ENCODE measurements at regions not wholly inside any gene's neighbourhood (a gene's known extent, or its start where the extent isn't known, plus 50 kb on each side); places are given as distances from the start of the nearest gene placed in this dataset.
A peak's percentile ranks its signal among the peaks of the same experiment; 100 is the strongest.
"Not testable (repeated sequence)": the region's sequence is repeated elsewhere in the genome, so short reads cannot be mapped to it uniquely, and the experiment has no call there.

GRCh38 chr7:26988836-26989374 is 106.9 kb downstream of the HOXA1 start:
- no peaks in the 10 kb centered on the region for H3K27me3 ChIP-seq (ENCODE audit: low read depth)
- in situ Hi-C loops (cut with MboI; ENCODE audit: low sequenced_read_pairs), result no loop called here
- peaks cover 4% of the 10 kb centered on the region; the same call in 1 of the 2 replicates for H3K4me1 ChIP-seq
- no peaks in the 10 kb centered on the region for H3K36me3 ChIP-seq (replicated peaks)
- DNase-seq (ENCODE audit: low spot score in 2 of 2), result no peak
- H3K9me3 ChIP-seq, result no peaks in the 10 kb centered on the region
- H3K4me3 ChIP-seq, result no peak overlapping the region

GRCh38 chr7:26987338-26987737 is 108.5 kb downstream of the HOXA1 start:
- in situ Hi-C loops (cut with MboI; ENCODE audit: low sequenced_read_pairs), result no loop called here
- H3K36me3 ChIP-seq (replicated peaks), result no peaks in the 10 kb centered on the region

GRCh38 chr7:26978146-26978545 is 113.8 kb upstream of the SKAP2 start:
- no peak for DNase-seq (ENCODE audit: low spot score in 2 of 2)
- no peaks in the 10 kb centered on the region for H3K27me3 ChIP-seq (ENCODE audit: low read depth)
- in situ Hi-C loops (cut with MboI; ENCODE audit: low sequenced_read_pairs), result no loop called here
- no peaks in the 10 kb centered on the region for H3K4me1 ChIP-seq
- H3K36me3 ChIP-seq (replicated peaks), result no peaks in the 10 kb centered on the region
- H3K9me3 ChIP-seq, result no peaks in the 10 kb centered on the region
- no peak overlapping the region for H3K4me3 ChIP-seq

More at GRCh38 chr7:26987338-26987737, 108.5 kb downstream of the HOXA1 start:
- Histone ChIP-seq H3K9me3 (no peaks in the 10 kb centered on the region), H3K4me3 (no peak overlapping the region), H3K4me1 (peaks cover 4% of the 10 kb centered on the region; the same call in 1 of the 2 replicates), H3K27me3 (ENCODE audit: low read depth) (no peaks in the 10 kb centered on the region)
- DNase-seq (ENCODE audit: low spot score in 2 of 2), result no peak

- in situ Hi-C loops (cut with MboI; ENCODE audit: low sequenced_read_pairs), result no loop called here
Observed at GRCh38 chr7:26976840-26977239, 112.5 kb upstream of the SKAP2 start.

GRCh38 chr7:26971924-26972323 is 107.5 kb upstream of the SKAP2 start:
- H3K4me3 ChIP-seq; in situ Hi-C loops (cut with MboI; ENCODE audit: low sequenced_read_pairs): not testable (repeated sequence)

More at GRCh38 chr7:26976840-26977239, 112.5 kb upstream of the SKAP2 start:
- no peaks in the 10 kb centered on the region for H3K27me3 ChIP-seq (ENCODE audit: low read depth)
- no peaks in the 10 kb centered on the region for H3K9me3 ChIP-seq
- H3K4me3 ChIP-seq, result no peak overlapping the region
- H3K4me1 ChIP-seq, result no peaks in the 10 kb centered on the region
- H3K36me3 ChIP-seq (replicated peaks), result no peaks in the 10 kb centered on the region
- no peak for DNase-seq (ENCODE audit: low spot score in 2 of 2)

GRCh38 chr7:26965724-26966123 is 101.3 kb upstream of the SKAP2 start:
- no peaks in the 10 kb centered on the region for H3K36me3 ChIP-seq (replicated peaks)
- in situ Hi-C loops (cut with MboI; ENCODE audit: low sequenced_read_pairs), result no loop called here
- H3K27me3 ChIP-seq (ENCODE audit: low read depth), result no peaks in the 10 kb centered on the region
- H3K4me3 ChIP-seq, result no peak overlapping the region
- no peaks in the 10 kb centered on the region for H3K9me3 ChIP-seq
- DNase-seq (ENCODE audit: low spot score in 2 of 2), result no peak
- H3K4me1 ChIP-seq, result no peaks in the 10 kb centered on the region

More at GRCh38 chr7:26971924-26972323, 107.5 kb upstream of the SKAP2 start:
- DNase-seq (ENCODE audit: low spot score in 2 of 2); H3K36me3 ChIP-seq (replicated peaks); H3K27me3 ChIP-seq (ENCODE audit: low read depth); H3K9me3 ChIP-seq; H3K4me1 ChIP-seq: not testable (repeated sequence)

- H3K36me3 ChIP-seq (replicated peaks), result no peaks in the 10 kb centered on the region
- no peak overlapping the region for H3K4me3 ChIP-seq
- H3K4me1 ChIP-seq, result no peaks in the 10 kb centered on the region
- in situ Hi-C loops (cut with MboI; ENCODE audit: low sequenced_read_pairs), result no loop called here
- DNase-seq (ENCODE audit: low spot score in 2 of 2), result no peak
- no peaks in the 10 kb centered on the region for H3K9me3 ChIP-seq
- H3K27me3 ChIP-seq (ENCODE audit: low read depth), result no peaks in the 10 kb centered on the region
Observed at GRCh38 chr7:26964156-26964808, 99.9 kb upstream of the SKAP2 start.

- no peak for DNase-seq (ENCODE audit: low spot score in 2 of 2)
- H3K9me3 ChIP-seq, result no peaks in the 10 kb centered on the region
- H3K36me3 ChIP-seq (replicated peaks), result no peaks in the 10 kb centered on the region
- no peaks in the 10 kb centered on the region for H3K4me1 ChIP-seq
- in situ Hi-C loops (cut with MboI; ENCODE audit: low sequenced_read_pairs), result no loop called here
- H3K4me3 ChIP-seq, result no peak overlapping the region
- H3K27me3 ChIP-seq (ENCODE audit: low read depth), result no peaks in the 10 kb centered on the region
Observed at GRCh38 chr7:26959290-26959689, 94.9 kb upstream of the SKAP2 start.

GRCh38 chr7:26958834-26959233 is 94.4 kb upstream of the SKAP2 start:
- no peak for DNase-seq (ENCODE audit: low spot score in 2 of 2)
- no peaks in the 10 kb centered on the region for H3K36me3 ChIP-seq (replicated peaks)
- in situ Hi-C loops (cut with MboI; ENCODE audit: low sequenced_read_pairs), result no loop called here
- no peaks in the 10 kb centered on the region for H3K9me3 ChIP-seq
- no peak overlapping the region for H3K4me3 ChIP-seq
- no peaks in the 10 kb centered on the region for H3K27me3 ChIP-seq (ENCODE audit: low read depth)
- H3K4me1 ChIP-seq, result no peaks in the 10 kb centered on the region

GRCh38 chr7:26955516-26955915 is 91.1 kb upstream of the SKAP2 start:
- in situ Hi-C loops (cut with MboI; ENCODE audit: low sequenced_read_pairs), result no loop called here

GRCh38 chr7:26954951-26955350 is 90.6 kb upstream of the SKAP2 start:
- no peaks in the 10 kb centered on the region for H3K9me3 ChIP-seq
- in situ Hi-C loops (cut with MboI; ENCODE audit: low sequenced_read_pairs), result no loop called here
- no peaks in the 10 kb centered on the region for H3K36me3 ChIP-seq (replicated peaks)
- DNase-seq (ENCODE audit: low spot score in 2 of 2), result no peak
- no peak overlapping the region for H3K4me3 ChIP-seq
- no peaks in the 10 kb centered on the region for H3K27me3 ChIP-seq (ENCODE audit: low read depth)
- peaks cover under 1% of the 10 kb centered on the region; the same call in 1 of the 2 replicates for H3K4me1 ChIP-seq

More at GRCh38 chr7:26955516-26955915, 91.1 kb upstream of the SKAP2 start:
- no peaks in the 10 kb centered on the region for H3K27me3 ChIP-seq (ENCODE audit: low read depth)
- no peaks in the 10 kb centered on the region for H3K4me1 ChIP-seq
- H3K36me3 ChIP-seq (replicated peaks), result no peaks in the 10 kb centered on the region
- no peaks in the 10 kb centered on the region for H3K9me3 ChIP-seq
- H3K4me3 ChIP-seq, result no peak overlapping the region
- DNase-seq (ENCODE audit: low spot score in 2 of 2), result no peak

GRCh38 chr7:26951407-26951950 is 87.1 kb upstream of the SKAP2 start:
- peaks cover 20% of the 10 kb centered on the region for H3K4me1 ChIP-seq
- no peaks in the 10 kb centered on the region for H3K36me3 ChIP-seq (replicated peaks)
- H3K4me3 ChIP-seq, result no peak overlapping the region
- H3K27me3 ChIP-seq (ENCODE audit: low read depth), result no peaks in the 10 kb centered on the region
- in situ Hi-C loops (cut with MboI; ENCODE audit: low sequenced_read_pairs), result no loop called here
- H3K9me3 ChIP-seq, result no peaks in the 10 kb centered on the region
- no peak for DNase-seq (ENCODE audit: low spot score in 2 of 2)

- Histone ChIP-seq H3K4me3 (no peak overlapping the region), H3K36me3 (replicated peaks) (no peaks in the 10 kb centered on the region), H3K4me1 (peaks cover 20% of the 10 kb centered on the region), H3K27me3 (ENCODE audit: low read depth) (no peaks in the 10 kb centered on the region), H3K9me3 (no peaks in the 10 kb centered on the region)
- no peak for DNase-seq (ENCODE audit: low spot score in 2 of 2)
- in situ Hi-C loops (cut with MboI; ENCODE audit: low sequenced_read_pairs), result no loop called here
Observed at GRCh38 chr7:26950889-26951288, 86.5 kb upstream of the SKAP2 start.

- H3K4me1 ChIP-seq, result peaks cover 25% of the 10 kb centered on the region
- in situ Hi-C loops (cut with MboI; ENCODE audit: low sequenced_read_pairs), result no loop called here
- H3K36me3 ChIP-seq (replicated peaks), result no peaks in the 10 kb centered on the region
- no peaks in the 10 kb centered on the region for H3K27me3 ChIP-seq (ENCODE audit: low read depth)
- H3K9me3 ChIP-seq, result no peaks in the 10 kb centered on the region
- no peak overlapping the region for H3K4me3 ChIP-seq
- peak in 1 of 2 experiments; percentile 80 for DNase-seq (ENCODE audit: low spot score in 2 of 2)
Observed at GRCh38 chr7:26949319-26949718, 84.9 kb upstream of the SKAP2 start.
